Thoracic aorta (tissue), 2 donors: ENCODE measurements at regions not wholly inside any gene's neighbourhood (a gene's known extent, or its start where the extent isn't known, plus 50 kb on each side); places are given as distances from the start of the nearest gene placed in this dataset.

Experiments
- ATAC-seq: fragments of 150-250 bp; one replicate; pipeline ENCODE4 v1.8.0; 2017; ENCODE audit warnings: low read depth; ENCODE audit not compliant: insufficient number of reproducible peaks, low FRiP score
- DNase-seq: peaks from one replicate; pipeline ENCODE4 v3.0.0-alpha.2; 2020; ENCODE audit warnings: low spot score
- H3K27ac ChIP-seq, 2 donors: fragments of 200-600 bp; sonication (generic); 1 replicate in 1 of 2; 2 replicates in 1 of 2; pipeline ENCODE4 v1.5.1; 2016; ENCODE audit warnings: mild to moderate bottlenecking in 2 of 2, moderate library complexity in 2 of 2
- H3K27me3 ChIP-seq: fragments of 200-600 bp; sonication (generic); replicated peaks from 2 replicates; pipeline ENCODE4 v1.6.0; 2016; ENCODE audit warnings: mild to moderate bottlenecking; ENCODE audit not compliant: insufficient read depth
- H3K36me3 ChIP-seq: fragments of 200-600 bp; sonication (generic); one replicate; pipeline ENCODE4 v1.5.1; 2016
- H3K4me1 ChIP-seq, 2 donors: fragments of 200-600 bp; sonication (generic); 1 replicate in 1 of 2; 2 replicates in 1 of 2; pipeline versions ENCODE4 v1.5.1 to v1.6.0; 2016; ENCODE audit warnings: low read depth in 2 of 2, mild to moderate bottlenecking in 1 of 2; ENCODE audit not compliant: control insufficient read depth in 1 of 2
- H3K4me3 ChIP-seq: fragments of 200-600 bp; sonication (generic); 2 replicates; pipeline ENCODE4 v1.5.1; 2016; ENCODE audit warnings: mild to moderate bottlenecking
- H3K9me3 ChIP-seq: fragments of 200-600 bp; sonication (generic); 2 replicates; pipeline ENCODE4 v1.5.1; 2016
- TF ChIP-seq, protein P1 (sequence below): fragments of 200-600 bp; sonication (generic); IDR thresholded peaks from one replicate; pipeline ENCODE4 v1.5.1; 2019; ENCODE audit warnings: antibody characterized with exemption

DNA sequence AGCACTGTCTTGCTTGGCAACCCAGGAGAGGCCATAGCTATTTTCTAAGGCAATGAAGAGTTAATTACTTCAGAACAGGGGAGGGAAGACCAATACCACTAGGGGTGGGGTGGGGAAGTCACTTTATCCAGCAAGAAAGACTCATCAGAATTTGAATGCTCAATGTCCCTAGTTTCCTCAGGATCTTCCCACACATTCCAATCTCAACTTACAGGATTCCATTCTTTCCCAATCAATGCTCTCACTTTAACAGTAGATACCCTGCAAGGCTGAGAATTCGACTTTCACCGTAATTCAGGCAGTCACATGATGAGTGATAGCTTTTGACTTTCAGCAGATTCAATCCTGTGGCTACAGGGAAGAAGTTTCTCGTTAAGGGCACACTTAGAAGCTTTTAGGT is 526.6 kb upstream of the SEL1L start:
- TF ChIP-seq, protein P1, sequence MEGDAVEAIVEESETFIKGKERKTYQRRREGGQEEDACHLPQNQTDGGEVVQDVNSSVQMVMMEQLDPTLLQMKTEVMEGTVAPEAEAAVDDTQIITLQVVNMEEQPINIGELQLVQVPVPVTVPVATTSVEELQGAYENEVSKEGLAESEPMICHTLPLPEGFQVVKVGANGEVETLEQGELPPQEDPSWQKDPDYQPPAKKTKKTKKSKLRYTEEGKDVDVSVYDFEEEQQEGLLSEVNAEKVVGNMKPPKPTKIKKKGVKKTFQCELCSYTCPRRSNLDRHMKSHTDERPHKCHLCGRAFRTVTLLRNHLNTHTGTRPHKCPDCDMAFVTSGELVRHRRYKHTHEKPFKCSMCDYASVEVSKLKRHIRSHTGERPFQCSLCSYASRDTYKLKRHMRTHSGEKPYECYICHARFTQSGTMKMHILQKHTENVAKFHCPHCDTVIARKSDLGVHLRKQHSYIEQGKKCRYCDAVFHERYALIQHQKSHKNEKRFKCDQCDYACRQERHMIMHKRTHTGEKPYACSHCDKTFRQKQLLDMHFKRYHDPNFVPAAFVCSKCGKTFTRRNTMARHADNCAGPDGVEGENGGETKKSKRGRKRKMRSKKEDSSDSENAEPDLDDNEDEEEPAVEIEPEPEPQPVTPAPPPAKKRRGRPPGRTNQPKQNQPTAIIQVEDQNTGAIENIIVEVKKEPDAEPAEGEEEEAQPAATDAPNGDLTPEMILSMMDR, result no peak
- no peak for DNase-seq
- H3K36me3 ChIP-seq, result no peaks in the 10 kb centered on the region

DNA sequence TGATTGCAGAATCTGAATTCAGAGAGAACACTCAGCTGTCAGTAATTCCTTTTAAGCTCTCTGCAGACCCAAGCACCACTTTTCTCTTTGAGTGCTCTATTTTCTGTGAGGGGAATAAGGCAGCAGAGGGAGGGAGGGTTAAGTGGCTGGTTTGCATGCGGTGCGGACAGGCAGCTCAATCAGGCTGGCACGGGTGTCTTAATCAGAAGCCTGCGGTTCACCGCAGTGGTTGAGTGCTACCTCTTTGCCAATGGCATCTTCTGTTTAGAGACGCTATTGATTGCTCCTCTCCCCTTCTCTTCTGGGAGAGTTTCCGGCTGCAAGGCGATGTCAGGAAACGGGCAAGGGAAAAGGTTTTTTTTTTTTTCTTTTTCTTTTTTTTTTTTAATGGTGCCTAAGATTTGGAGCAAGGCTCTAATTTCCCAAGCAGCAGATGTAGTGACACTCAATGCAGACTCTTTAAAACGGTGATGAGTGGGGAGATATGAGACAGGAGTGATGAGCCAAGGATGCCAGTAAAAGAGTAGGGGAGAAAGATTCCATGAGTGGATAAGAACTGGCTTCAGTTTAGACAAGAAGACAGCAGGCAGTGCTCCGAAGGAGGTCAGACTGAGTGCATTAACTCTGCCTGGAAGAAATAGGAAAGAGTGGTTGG is 533.7 kb upstream of the SEL1L start:
- Histone ChIP-seq H3K4me1 (no peaks in the 10 kb centered on the region), H3K9me3 (no peaks in the 10 kb centered on the region), H3K27ac (no peak overlapping the region), H3K36me3 (no peaks in the 10 kb centered on the region), H3K4me3 (no peak overlapping the region), H3K27me3 (no peaks in the 10 kb centered on the region)
- DNase-seq (no peak), ATAC-seq (no peak)
- TF ChIP-seq, protein P1, result no peak

More for the DNA sequence above, 526.6 kb upstream of the SEL1L start:
- no peak overlapping the region for H3K27ac ChIP-seq
- no peak overlapping the region for H3K4me3 ChIP-seq
- no peaks in the 10 kb centered on the region for H3K9me3 ChIP-seq
- H3K4me1 ChIP-seq, result peaks cover under 1 to 5% of the 10 kb centered on the region in 2 donors
- ATAC-seq, result no peak
- no peaks in the 10 kb centered on the region for H3K27me3 ChIP-seq

DNA sequence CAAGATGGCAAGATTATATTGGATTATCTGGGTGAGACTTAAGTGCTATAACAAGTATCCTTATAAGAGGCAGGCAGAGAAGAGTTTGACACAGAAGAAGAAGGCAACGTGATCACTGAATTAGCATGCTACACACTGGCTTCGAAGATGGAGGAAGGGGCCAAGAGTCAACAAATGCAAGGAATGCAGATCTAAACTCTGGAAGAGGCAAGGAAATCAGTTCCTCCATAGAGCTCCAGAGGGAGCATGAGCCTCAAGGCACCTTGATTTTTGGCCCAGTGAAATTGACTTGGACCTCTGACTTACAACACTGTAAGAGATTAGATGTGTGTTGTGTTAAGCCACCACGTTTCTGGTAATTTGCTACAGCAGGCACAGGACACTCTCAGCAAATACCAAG is 536.4 kb upstream of the SEL1L start:
- no peaks in the 10 kb centered on the region for H3K36me3 ChIP-seq

DNA sequence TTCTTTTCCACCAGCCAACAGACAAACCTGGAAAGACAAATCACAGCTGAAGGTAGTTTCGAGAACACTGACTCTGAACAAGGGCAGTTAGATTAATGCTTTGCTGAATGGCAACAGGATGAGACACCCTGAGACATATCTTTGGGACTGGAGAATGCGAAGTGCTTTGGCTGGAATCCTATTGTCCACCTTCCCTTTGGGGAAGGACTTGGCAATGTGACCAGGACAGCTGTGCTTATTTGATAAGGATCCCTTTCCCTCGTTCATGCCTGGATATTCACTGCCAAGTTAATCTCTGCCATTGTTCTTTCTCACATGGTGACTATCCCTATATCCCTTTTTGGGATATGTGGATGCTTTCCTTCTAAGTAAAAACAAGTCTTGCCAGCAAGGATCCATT is 537.1 kb upstream of the SEL1L start:
- H3K36me3 ChIP-seq, result no peaks in the 10 kb centered on the region
- ATAC-seq (no peak), DNase-seq (no peak)
- H3K27ac ChIP-seq, result no peak overlapping the region
- no peaks in the 10 kb centered on the region for H3K9me3 ChIP-seq
- TF ChIP-seq, protein P1, result no peak
- no peaks in the 10 kb centered on the region for H3K27me3 ChIP-seq
- no peaks in the 10 kb centered on the region for H3K4me1 ChIP-seq
- no peak overlapping the region for H3K4me3 ChIP-seq

More for the DNA sequence above, 536.4 kb upstream of the SEL1L start:
- Histone ChIP-seq H3K4me1 (no peaks in the 10 kb centered on the region), H3K9me3 (no peaks in the 10 kb centered on the region), H3K4me3 (no peak overlapping the region), H3K27me3 (no peaks in the 10 kb centered on the region), H3K27ac (no peak overlapping the region)
- TF ChIP-seq, protein P1, result no peak
- ATAC-seq (no peak), DNase-seq (no peak)

DNA sequence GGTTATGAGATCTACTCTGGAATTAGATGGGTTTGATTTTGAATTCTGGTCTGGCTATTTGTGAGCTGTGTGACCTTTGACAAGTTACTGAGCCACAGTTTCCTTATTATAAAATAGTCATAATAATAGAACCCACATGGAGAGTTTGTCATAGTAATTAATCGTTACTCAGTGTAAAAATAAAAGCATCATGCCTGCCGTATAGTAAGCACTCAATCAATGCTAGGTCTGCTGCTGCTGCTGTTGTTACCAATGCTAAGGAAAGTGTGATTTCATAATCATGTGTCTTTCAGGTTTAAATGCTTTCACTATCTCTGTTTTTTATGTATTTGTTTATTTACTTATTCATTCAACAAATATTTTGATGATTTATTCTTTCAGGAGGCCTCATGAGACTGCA is 539.9 kb upstream of the SEL1L start:
- DNase-seq (no peak), ATAC-seq (no peak)
- no peak overlapping the region for H3K27ac ChIP-seq
- no peaks in the 10 kb centered on the region for H3K36me3 ChIP-seq
- H3K4me3 ChIP-seq, result no peak overlapping the region
- H3K4me1 ChIP-seq, result no peaks in the 10 kb centered on the region
- TF ChIP-seq, protein P1, result no peak
- no peaks in the 10 kb centered on the region for H3K9me3 ChIP-seq
- no peaks in the 10 kb centered on the region for H3K27me3 ChIP-seq
